HepG2 (cell line): ENCODE measurements at regions not wholly inside any gene's neighbourhood (a gene's known extent, or its start where the extent isn't known, plus 50 kb on each side); places are given as distances from the start of the nearest gene placed in this dataset.

Experiments used
- HMGXB4 ChIP-seq, 2 experiments: sonication (generic) in 1 of 2; formaldehyde crosslinking in 1 of 2; IDR thresholded peaks; 2 replicates each; pipeline versions ENCODE4 v1.4.0 to v1.6.1; 2018 to 2020; ENCODE audit warnings: missing genetic modification reagents in 2 of 2, borderline replicate concordance in 1 of 2, low read depth in 1 of 2, mild to moderate bottlenecking in 1 of 2, missing biosample characterization in 1 of 2
- IRF2 ChIP-seq: IDR thresholded peaks from 2 replicates; pipeline ENCODE4 v1.6.1; 2018; ENCODE audit warnings: missing genetic modification reagents, missing compliant biosample characterization
- KMT2B ChIP-seq: IDR thresholded peaks from 2 replicates; pipeline ENCODE4 v1.6.1; 2016; ENCODE audit warnings: missing genetic modification reagents, missing compliant biosample characterization
- PPARG ChIP-seq: conservative IDR thresholded peaks from 2 replicates; pipeline ENCODE4 v1.6.1; 2016; ENCODE audit warnings: missing biosample characterization, missing genetic modification reagents
- RARA ChIP-seq: IDR thresholded peaks from 2 replicates; pipeline ENCODE4 v1.6.1; 2016; ENCODE audit warnings: missing genetic modification reagents, missing compliant biosample characterization
- RFXANK ChIP-seq: IDR thresholded peaks from 2 replicates; pipeline ENCODE4 v1.6.1; 2016
- TFDP2 ChIP-seq: sonication (generic); formaldehyde crosslinking; IDR thresholded peaks from 2 replicates; pipeline ENCODE4 v1.4.0; 2020; ENCODE audit warnings: missing genetic modification reagents
- ZNF281 ChIP-seq: sonication (generic); formaldehyde crosslinking; IDR thresholded peaks from 2 replicates; pipeline ENCODE4 v1.4.0; 2020; ENCODE audit warnings: missing genetic modification reagents, borderline replicate concordance
- ZNF292 ChIP-seq: sonication (generic); formaldehyde crosslinking; IDR thresholded peaks from 2 replicates; pipeline ENCODE4 v1.8.1; 2022; ENCODE audit warnings: mild to moderate bottlenecking, low read depth, missing genetic modification reagents, borderline replicate concordance
- ZNF7 ChIP-seq: IDR thresholded peaks from 2 replicates; pipeline ENCODE4 v1.6.1; 2016; ENCODE audit warnings: missing biosample characterization, missing genetic modification reagents
- ZNF720 ChIP-seq: sonication (generic); formaldehyde crosslinking; IDR thresholded peaks from 2 replicates; pipeline ENCODE4 v1.4.0; 2020; ENCODE audit warnings: missing genetic modification reagents
- ZNF878 ChIP-seq: sonication (generic); formaldehyde crosslinking; IDR thresholded peaks from 2 replicates; pipeline ENCODE4 v1.8.1; 2023; ENCODE audit warnings: mild to moderate bottlenecking, missing genetic modification reagents, moderate library complexity
- TF ChIP-seq, protein P1 (sequence below): sonication (generic); formaldehyde crosslinking; IDR thresholded peaks from 2 replicates; pipeline ENCODE4 v1.4.0; 2020; ENCODE audit warnings: missing genetic modification reagents, borderline replicate concordance
- TF ChIP-seq, protein P2 (sequence below): conservative IDR thresholded peaks from 2 replicates; pipeline ENCODE4 v1.6.1; 2018; ENCODE audit warnings: missing genetic modification reagents

DNA sequence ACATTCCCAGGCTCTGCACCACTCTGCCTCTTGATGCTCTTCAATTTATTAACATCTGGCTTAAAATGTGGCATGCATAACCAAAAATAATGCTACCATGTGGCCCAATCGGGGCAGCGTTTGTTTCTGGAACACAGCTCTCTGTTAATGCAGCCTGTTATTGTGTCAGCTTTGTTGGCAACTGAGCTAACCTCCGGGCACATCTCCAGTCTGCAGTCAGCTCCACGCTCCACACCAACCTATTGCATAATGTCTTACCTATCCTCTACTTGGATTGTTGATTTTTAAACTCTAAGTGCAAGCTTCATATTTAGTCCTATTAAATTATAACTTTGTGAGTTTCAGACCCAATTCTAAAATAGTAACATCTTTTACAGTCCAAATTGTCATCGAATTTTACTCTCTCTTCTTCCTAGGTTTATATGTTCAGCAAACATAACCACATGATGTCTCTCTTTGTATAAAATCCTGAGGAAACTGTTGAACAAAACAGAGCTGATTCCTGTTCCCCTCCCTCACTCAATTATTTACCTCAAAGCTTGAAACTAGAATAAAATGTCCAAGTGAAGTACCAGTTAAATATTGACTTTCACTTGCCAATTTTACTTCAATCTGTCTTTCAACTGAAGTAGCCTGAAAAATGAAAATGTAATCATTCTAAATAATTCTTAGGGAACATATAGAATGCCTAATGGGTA lies 92.2 kb upstream of the RAPGEF2 start (continued):
- 0 out of 2 replicates have a peak, but pooled peaks have one; percentile 8 for TF ChIP-seq RARA (CRISPR knock-in tag)
- no peak for TF ChIP-seq ZNF7
- no peak for TF ChIP-seq ZNF281 (CRISPR knock-in tag)
- no peak for TF ChIP-seq HMGXB4 (CRISPR knock-in tag; IDR thresholded peaks at IDR 0.05; ENCODE audit: borderline replicate concordance in 1 of 2, low read depth in 1 of 2)
- TF ChIP-seq ZNF292 = peak; percentile 60; the same call in 1 of the 2 replicates
- no peak for TF ChIP-seq ZNF878 (CRISPR knock-in tag)
- TF ChIP-seq, protein P1, sequence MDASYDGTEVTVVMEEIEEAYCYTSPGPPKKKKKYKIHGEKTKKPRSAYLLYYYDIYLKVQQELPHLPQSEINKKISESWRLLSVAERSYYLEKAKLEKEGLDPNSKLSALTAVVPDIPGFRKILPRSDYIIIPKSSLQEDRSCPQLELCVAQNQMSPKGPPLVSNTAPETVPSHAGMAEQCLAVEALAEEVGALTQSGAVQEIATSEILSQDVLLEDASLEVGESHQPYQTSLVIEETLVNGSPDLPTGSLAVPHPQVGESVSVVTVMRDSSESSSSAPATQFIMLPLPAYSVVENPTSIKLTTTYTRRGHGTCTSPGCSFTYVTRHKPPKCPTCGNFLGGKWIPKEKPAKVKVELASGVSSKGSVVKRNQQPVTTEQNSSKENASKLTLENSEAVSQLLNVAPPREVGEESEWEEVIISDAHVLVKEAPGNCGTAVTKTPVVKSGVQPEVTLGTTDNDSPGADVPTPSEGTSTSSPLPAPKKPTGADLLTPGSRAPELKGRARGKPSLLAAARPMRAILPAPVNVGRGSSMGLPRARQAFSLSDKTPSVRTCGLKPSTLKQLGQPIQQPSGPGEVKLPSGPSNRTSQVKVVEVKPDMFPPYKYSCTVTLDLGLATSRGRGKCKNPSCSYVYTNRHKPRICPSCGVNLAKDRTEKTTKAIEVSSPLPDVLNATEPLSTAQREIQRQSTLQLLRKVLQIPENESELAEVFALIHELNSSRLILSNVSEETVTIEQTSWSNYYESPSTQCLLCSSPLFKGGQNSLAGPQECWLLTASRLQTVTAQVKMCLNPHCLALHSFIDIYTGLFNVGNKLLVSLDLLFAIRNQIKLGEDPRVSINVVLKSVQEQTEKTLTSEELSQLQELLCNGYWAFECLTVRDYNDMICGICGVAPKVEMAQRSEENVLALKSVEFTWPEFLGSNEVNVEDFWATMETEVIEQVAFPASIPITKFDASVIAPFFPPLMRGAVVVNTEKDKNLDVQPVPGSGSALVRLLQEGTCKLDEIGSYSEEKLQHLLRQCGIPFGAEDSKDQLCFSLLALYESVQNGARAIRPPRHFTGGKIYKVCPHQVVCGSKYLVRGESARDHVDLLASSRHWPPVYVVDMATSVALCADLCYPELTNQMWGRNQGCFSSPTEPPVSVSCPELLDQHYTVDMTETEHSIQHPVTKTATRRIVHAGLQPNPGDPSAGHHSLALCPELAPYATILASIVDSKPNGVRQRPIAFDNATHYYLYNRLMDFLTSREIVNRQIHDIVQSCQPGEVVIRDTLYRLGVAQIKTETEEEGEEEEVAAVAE (CRISPR knock-in tag) = no peak
- 0 out of 2 replicates have a peak, but pooled peaks have one; percentile 17 for TF ChIP-seq IRF2 (CRISPR knock-in tag)
- no peak for TF ChIP-seq KMT2B (CRISPR knock-in tag)
- no peak for TF ChIP-seq TFDP2
- TF ChIP-seq, protein P2, sequence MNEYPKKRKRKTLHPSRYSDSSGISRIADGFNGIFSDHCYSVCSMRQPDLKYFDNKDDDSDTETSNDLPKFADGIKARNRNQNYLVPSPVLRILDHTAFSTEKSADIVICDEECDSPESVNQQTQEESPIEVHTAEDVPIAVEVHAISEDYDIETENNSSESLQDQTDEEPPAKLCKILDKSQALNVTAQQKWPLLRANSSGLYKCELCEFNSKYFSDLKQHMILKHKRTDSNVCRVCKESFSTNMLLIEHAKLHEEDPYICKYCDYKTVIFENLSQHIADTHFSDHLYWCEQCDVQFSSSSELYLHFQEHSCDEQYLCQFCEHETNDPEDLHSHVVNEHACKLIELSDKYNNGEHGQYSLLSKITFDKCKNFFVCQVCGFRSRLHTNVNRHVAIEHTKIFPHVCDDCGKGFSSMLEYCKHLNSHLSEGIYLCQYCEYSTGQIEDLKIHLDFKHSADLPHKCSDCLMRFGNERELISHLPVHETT = no peak
- TF ChIP-seq RFXANK (CRISPR knock-in tag) = no peak
- no peak for TF ChIP-seq ZNF720 (CRISPR knock-in tag)
- TF ChIP-seq PPARG (CRISPR knock-in tag) = peak; percentile 76
